ENCODE measurements at regions not wholly inside any gene's neighbourhood (a gene's known extent, or its start where the extent isn't known, plus 50 kb on each side); places are given as distances from the start of the nearest gene placed in this dataset.

DNA sequence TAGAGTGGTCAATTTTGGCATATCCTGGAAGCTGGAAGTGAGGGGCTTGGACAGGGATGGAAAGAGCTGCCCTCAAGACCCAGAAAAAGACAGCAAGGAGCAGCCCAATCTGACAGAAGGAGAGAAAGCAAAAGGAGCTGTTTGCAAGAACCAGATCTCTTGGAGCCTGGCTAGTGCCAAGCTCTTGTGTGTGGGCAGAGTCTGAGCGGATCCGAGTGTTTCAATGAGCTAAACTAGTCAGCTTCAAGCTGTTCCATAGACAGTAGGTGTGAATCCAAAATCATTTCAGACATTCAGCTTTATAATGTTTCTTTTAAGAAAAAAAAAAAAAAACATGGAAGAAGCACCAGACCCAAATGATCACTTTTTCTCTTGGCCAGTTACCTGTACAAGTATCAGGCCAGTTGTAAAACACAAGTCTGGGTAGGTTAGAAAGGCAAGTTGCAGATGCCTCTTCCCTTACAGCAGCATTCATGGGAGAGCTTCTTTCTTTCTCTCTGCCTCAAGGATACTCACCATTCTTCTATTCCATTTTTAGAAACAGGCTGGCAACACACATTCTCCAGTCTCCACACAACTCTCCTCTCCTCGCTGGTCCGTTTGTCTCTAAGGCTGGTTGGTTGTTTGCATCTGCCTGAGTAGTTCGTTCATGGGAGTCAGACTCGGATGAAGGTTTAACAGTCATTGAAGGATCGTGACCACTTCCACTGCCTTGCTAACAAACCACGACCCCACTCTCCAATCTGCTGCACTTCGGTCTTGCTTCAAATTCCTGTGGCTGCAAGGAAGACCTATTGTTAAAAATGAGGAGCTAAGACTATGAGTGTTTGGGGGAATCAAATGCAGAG, 105.2 kb upstream of the GATB start (continued):
- TF ChIP-seq PBX3 (IDR thresholded peaks at IDR 0.05; ENCODE audit: insufficient replicate concordance, low read depth, low read length) (no peak), TARDBP (IDR thresholded peaks at IDR 0.05; ENCODE audit: borderline replicate concordance) (no peak)

GRCh38 chr4:151865312-151865711, 104.5 kb upstream of the GATB start:
- CTCF ChIA-PET: interaction anchor here (1.6 kb wide), 1 partner anchor 11 kb away, joined by 5 read pairs; no protein-coding TSS in a partner anchor
- Histone ChIP-seq H3K27ac (ENCODE audit: control insufficient read depth, insufficient read depth) (no peak overlapping the region), H3K36me3 (ENCODE audit: control insufficient read depth in 2 of 2, insufficient read depth in 2 of 2, low read length in 1 of 2) (no peaks in the 10 kb centered on the region), H3K9me3 (replicated peaks; ENCODE audit: control insufficient read depth, insufficient read depth, low read length) (no peaks in the 10 kb centered on the region; the same call in 2 of the 3 replicates), H3K4me3 (no peak overlapping the region), H3K4me2 (ENCODE audit: control insufficient read depth, insufficient read depth) (no peak overlapping the region), H3K4me1 (ENCODE audit: control insufficient read depth, insufficient read depth, low read length) (no peaks in the 10 kb centered on the region), H3K9ac (ENCODE audit: control insufficient read depth, insufficient read depth, low read length) (no peak overlapping the region), H3K79me2 (ENCODE audit: control insufficient read depth, insufficient read depth, low read length) (no peaks in the 10 kb centered on the region), H3K27me3 (replicated peaks in 1 of 2; ENCODE audit: control insufficient read depth in 2 of 2, insufficient read depth in 2 of 2, low read length in 1 of 2) (no peaks in the 10 kb centered on the region), H4K20me1 (ENCODE audit: control insufficient read depth, insufficient read depth) (no peaks in the 10 kb centered on the region), H2AFZ (ENCODE audit: control insufficient read depth, low read depth, low read length) (no peak overlapping the region)
- DNase-seq (ENCODE audit: low read depth, low spot score) (no peak), ATAC-seq (peak; percentile 43; the same call in 2 of the 3 replicates), FAIRE-seq (no peak)
- intact Hi-C loops (cut with micrococcal nuclease; ENCODE audit: unreplicated experiment) (no loop called here), in situ Hi-C loops (cut with MboI) (no loop called here)
- RAD21 ChIA-PET (ENCODE audit: unreplicated experiment): no interaction called here
- POLR2A ChIA-PET: interaction anchor here (0.6 to 1.4 kb wide), 3 partner anchors 24 to 648 kb away, joined by 3 read pairs; no protein-coding TSS in a partner anchor
- BruUV-seq (replicated peaks): no TSS peak
- WGBS (ENCODE audit: insufficient coverage, insufficient replicate concordance, low lambda C conversion rate, missing lambda C conversion rate): 1% methylated on average over 4 of the region's 4 CpGs
- TF ChIP-seq ZBTB11 (CRISPR knock-in tag; IDR thresholded peaks at IDR 0.05) (no peak), SPI1 (IDR thresholded peaks at IDR 0.05; ENCODE audit: borderline replicate concordance, insufficient read depth, low read depth, low read length) (peak; percentile 51; the same call in 1 of the 2 replicates)
- SMC1A ChIA-PET (ENCODE audit: uncharacterized antibody, unreplicated experiment): interaction anchor here (0.6 to 1.5 kb wide), 3 partner anchors 17 to 221 kb away, joined by 3 to 5 read pairs (median 3); no protein-coding TSS in a partner anchor

Data from GM12878 (cell line).